Body of pancreas (tissue), 4 donors: ENCODE measurements at regions not wholly inside any gene's neighbourhood (a gene's known extent, or its start where the extent isn't known, plus 50 kb on each side); places are given as distances from the start of the nearest gene placed in this dataset.

Experiments used
- POLR2A ChIP-seq, 3 donors: fragments of 450-650 bp; IDR thresholded peaks; one replicate each; pipeline ENCODE4 v1.6.1; 2016; ENCODE audit warnings: antibody characterized with exemption in 3 of 3, mild to moderate bottlenecking in 2 of 3
- TF ChIP-seq, protein P1 (sequence below), 7 experiments: fragments of 450-650 bp in 4 of 7; fragments of 200-600 bp in 3 of 7; sonication (generic) in 3 of 7; IDR thresholded peaks; one replicate each; pipeline ENCODE4 v1.5.1; 2016 to 2019; ENCODE audit warnings: antibody characterized with exemption in 7 of 7

DNA sequence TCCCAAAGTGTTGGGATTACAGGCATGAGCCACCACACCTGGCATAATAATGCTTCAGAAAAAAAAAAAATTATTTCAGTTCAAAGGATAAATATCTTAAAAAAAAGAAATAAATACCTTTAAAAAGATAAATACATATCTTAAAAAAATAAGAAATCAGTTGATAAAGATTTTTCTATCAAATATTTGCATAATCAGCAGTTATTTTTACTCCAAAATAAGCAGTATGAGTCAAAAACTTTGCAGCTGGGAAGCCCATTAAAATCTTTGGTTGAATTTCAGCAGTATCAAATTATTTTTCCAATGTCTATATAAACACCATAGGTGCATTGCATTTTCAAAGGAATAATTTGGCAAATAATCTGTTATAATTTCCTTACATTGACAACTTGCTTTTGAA, 202.5 kb downstream of the KBTBD8 start:
- TF ChIP-seq, protein P1, sequence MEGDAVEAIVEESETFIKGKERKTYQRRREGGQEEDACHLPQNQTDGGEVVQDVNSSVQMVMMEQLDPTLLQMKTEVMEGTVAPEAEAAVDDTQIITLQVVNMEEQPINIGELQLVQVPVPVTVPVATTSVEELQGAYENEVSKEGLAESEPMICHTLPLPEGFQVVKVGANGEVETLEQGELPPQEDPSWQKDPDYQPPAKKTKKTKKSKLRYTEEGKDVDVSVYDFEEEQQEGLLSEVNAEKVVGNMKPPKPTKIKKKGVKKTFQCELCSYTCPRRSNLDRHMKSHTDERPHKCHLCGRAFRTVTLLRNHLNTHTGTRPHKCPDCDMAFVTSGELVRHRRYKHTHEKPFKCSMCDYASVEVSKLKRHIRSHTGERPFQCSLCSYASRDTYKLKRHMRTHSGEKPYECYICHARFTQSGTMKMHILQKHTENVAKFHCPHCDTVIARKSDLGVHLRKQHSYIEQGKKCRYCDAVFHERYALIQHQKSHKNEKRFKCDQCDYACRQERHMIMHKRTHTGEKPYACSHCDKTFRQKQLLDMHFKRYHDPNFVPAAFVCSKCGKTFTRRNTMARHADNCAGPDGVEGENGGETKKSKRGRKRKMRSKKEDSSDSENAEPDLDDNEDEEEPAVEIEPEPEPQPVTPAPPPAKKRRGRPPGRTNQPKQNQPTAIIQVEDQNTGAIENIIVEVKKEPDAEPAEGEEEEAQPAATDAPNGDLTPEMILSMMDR (IDR thresholded peaks at IDR 0.05) = no peak
- TF ChIP-seq POLR2A (IDR thresholded peaks at IDR 0.05) = no peak
